HCT116 (cell line): ENCODE measurements at regions not wholly inside any gene's neighbourhood (a gene's known extent, or its start where the extent isn't known, plus 50 kb on each side); places are given as distances from the start of the nearest gene placed in this dataset.

Source experiments
- CTCF ChIP-seq, 3 experiments: fragments of 200-600 bp in 1 of 3; sonication (generic) in 1 of 3; IDR thresholded peaks in 2 of 3; conservative IDR thresholded peaks in 1 of 3; 2 replicates each; pipeline ENCODE4 v1.5.1; 2012 to 2017; ENCODE audit warnings: low read depth in 2 of 3, low read length in 2 of 3, antibody characterized with exemption in 1 of 3, borderline replicate concordance in 1 of 3, control low read depth in 1 of 3, mild to moderate bottlenecking in 1 of 3, mixed read lengths in 1 of 3, mixed run types in 1 of 3, moderate library complexity in 1 of 3; ENCODE audit not compliant: insufficient read depth in 1 of 3
- EGR1 ChIP-seq: IDR thresholded peaks from 2 replicates; pipeline ENCODE4 v1.6.1; 2012; ENCODE audit warnings: low read depth
- EZH2 ChIP-seq: fragments of 200-600 bp; sonication (generic); IDR thresholded peaks from 2 replicates; pipeline ENCODE4 v1.6.1; 2017; ENCODE audit warnings: antibody characterized with exemption, mixed run types
- EZH2phosphoT487 ChIP-seq: fragments of 200-600 bp; IDR thresholded peaks from 2 replicates; pipeline ENCODE4 v1.6.1; 2018; ENCODE audit warnings: antibody characterized with exemption, borderline replicate concordance
- FOSL1 ChIP-seq: IDR thresholded peaks from 2 replicates; pipeline ENCODE4 v1.6.1; 2012; ENCODE audit warnings: low read depth
- POLR2A ChIP-seq: IDR thresholded peaks from 2 replicates; pipeline ENCODE4 v1.7.0; 2011; ENCODE audit warnings: borderline replicate concordance; ENCODE audit not compliant: insufficient read depth, insufficient read length; ENCODE audit errors: extremely low read depth
- POLR2AphosphoS5 ChIP-seq: IDR thresholded peaks from 2 replicates; pipeline ENCODE4 v1.6.1; 2011; ENCODE audit warnings: mild to moderate bottlenecking, low read depth, low read length, moderate library complexity
- RAD21 ChIP-seq: IDR thresholded peaks from 2 replicates; pipeline ENCODE4 v1.6.1; 2012; ENCODE audit warnings: low read depth, mild to moderate bottlenecking
- SIN3A ChIP-seq: IDR thresholded peaks from 2 replicates; pipeline ENCODE4 v1.6.1; 2012; ENCODE audit warnings: low read depth
- TCF7L2 ChIP-seq: IDR thresholded peaks from 2 replicates; pipeline ENCODE4 v1.7.0; 2011; ENCODE audit warnings: borderline replicate concordance, inconsistent platforms; ENCODE audit not compliant: insufficient read depth, insufficient read length; ENCODE audit errors: extremely low read depth
- YY1 ChIP-seq: IDR thresholded peaks from 2 replicates; pipeline ENCODE4 v1.6.1; 2011; ENCODE audit warnings: low read length, low read depth, moderate library complexity, mild to moderate bottlenecking; ENCODE audit not compliant: insufficient replicate concordance; ENCODE audit errors: extremely low read depth
- ZBTB33 ChIP-seq: IDR thresholded peaks from 2 replicates; pipeline ENCODE4 v1.6.1; 2011; ENCODE audit warnings: mild to moderate bottlenecking, low read length, moderate library complexity; ENCODE audit not compliant: insufficient replicate concordance; ENCODE audit errors: extremely low read depth
- ZNF274 ChIP-seq: fragments of 200-500 bp; sonication (Bioruptor generic); IDR thresholded peaks from 2 replicates; pipeline ENCODE4 v1.6.1; 2014; ENCODE audit warnings: mild to moderate bottlenecking, low read depth, low read length, inconsistent platforms
- TF ChIP-seq, protein P1 (sequence below): IDR thresholded peaks from 2 replicates; pipeline ENCODE4 v1.6.1; 2012; ENCODE audit warnings: low read depth

- TF ChIP-seq SIN3A = no peak
- no peak for TF ChIP-seq POLR2A
- no peak for TF ChIP-seq RAD21
- no peak for TF ChIP-seq CTCF (IDR thresholded peaks at IDR 0.05 in 2 of 3, conservative IDR thresholded peaks at IDR 0.05 in 1 of 3; ENCODE audit: borderline replicate concordance in 1 of 3, insufficient read depth in 1 of 3, low read depth in 2 of 3, low read length in 2 of 3)
- no peak for TF ChIP-seq EZH2phosphoT487
- no peak for TF ChIP-seq POLR2AphosphoS5
- no peak for TF ChIP-seq FOSL1
- TF ChIP-seq ZNF274 = no peak
- no peak for TF ChIP-seq EZH2
- no peak for TF ChIP-seq ZBTB33
- TF ChIP-seq, protein P1, sequence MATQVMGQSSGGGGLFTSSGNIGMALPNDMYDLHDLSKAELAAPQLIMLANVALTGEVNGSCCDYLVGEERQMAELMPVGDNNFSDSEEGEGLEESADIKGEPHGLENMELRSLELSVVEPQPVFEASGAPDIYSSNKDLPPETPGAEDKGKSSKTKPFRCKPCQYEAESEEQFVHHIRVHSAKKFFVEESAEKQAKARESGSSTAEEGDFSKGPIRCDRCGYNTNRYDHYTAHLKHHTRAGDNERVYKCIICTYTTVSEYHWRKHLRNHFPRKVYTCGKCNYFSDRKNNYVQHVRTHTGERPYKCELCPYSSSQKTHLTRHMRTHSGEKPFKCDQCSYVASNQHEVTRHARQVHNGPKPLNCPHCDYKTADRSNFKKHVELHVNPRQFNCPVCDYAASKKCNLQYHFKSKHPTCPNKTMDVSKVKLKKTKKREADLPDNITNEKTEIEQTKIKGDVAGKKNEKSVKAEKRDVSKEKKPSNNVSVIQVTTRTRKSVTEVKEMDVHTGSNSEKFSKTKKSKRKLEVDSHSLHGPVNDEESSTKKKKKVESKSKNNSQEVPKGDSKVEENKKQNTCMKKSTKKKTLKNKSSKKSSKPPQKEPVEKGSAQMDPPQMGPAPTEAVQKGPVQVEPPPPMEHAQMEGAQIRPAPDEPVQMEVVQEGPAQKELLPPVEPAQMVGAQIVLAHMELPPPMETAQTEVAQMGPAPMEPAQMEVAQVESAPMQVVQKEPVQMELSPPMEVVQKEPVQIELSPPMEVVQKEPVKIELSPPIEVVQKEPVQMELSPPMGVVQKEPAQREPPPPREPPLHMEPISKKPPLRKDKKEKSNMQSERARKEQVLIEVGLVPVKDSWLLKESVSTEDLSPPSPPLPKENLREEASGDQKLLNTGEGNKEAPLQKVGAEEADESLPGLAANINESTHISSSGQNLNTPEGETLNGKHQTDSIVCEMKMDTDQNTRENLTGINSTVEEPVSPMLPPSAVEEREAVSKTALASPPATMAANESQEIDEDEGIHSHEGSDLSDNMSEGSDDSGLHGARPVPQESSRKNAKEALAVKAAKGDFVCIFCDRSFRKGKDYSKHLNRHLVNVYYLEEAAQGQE = no peak
- no peak for TF ChIP-seq EGR1
- TF ChIP-seq TCF7L2 = no peak
- no peak for TF ChIP-seq YY1
Measured at GRCh38 chr6:89021629-89022028, 58.2 kb upstream of the RNGTT start.
